ENCODE measurements at regions not wholly inside any gene's neighbourhood (a gene's known extent, or its start where the extent isn't known, plus 50 kb on each side); places are given as distances from the start of the nearest gene placed in this dataset.
"Not testable (repeated sequence)": the region's sequence is repeated elsewhere in the genome, so short reads cannot be mapped to it uniquely, and the experiment has no call there.

- H3K4me2 ChIP-seq (ENCODE audit: insufficient read depth, low read length, poor library complexity, severe bottlenecking): not testable (repeated sequence)
These were observed 272.2 kb downstream of the CD83 start for GRCh38 chr6:14389776-14390175.

DNA sequence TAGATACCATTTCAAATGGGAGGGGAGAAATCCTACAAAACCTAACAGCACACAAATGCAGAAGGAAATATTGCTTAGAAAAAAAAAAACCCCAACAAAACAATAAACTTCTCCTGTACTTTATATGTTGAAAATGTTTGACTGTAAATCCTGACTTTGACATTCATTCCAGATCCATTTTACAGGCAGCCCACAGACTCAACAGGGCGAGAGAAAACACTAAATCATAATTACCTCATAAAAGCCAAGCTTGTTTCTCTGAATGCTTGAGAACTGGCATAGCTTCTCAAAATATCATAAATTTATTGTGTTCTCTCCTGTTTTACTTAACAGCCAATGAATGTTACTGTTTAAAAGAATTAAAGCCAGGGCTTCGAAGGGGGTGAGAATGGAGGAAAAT, 273.2 kb downstream of the CD83 start:
- Histone ChIP-seq H2BK12ac (ENCODE audit: low read length) (no peak overlapping the region), H2BK5ac (ENCODE audit: low read length) (no peak overlapping the region), H3K9ac (ENCODE audit: low read depth, low read length, poor library complexity) (no peak overlapping the region), H3K36me3 (replicated peaks in 1 of 2; ENCODE audit: control insufficient read depth in 2 of 2, insufficient read depth in 2 of 2, low read length in 2 of 2) (no peaks in the 10 kb centered on the region), H3K4me2 (ENCODE audit: insufficient read depth, low read length, poor library complexity, severe bottlenecking) (no peak overlapping the region), H2AFZ (ENCODE audit: low read length) (no peak overlapping the region), H3K79me1 (ENCODE audit: low read depth, low read length) (no peaks in the 10 kb centered on the region), H3K27ac (replicated peaks; ENCODE audit: low read length) (no peak overlapping the region), H3K14ac (ENCODE audit: low read length) (no peak overlapping the region), H2AK5ac (ENCODE audit: low read depth, low read length) (no peak overlapping the region), H3K4me3 (ENCODE audit: low read length in 2 of 2) (no peak overlapping the region), H3K4ac (ENCODE audit: low read length) (no peak overlapping the region), H4K8ac (ENCODE audit: low read depth, low read length) (no peak overlapping the region), H3K23ac (ENCODE audit: low read depth, low read length, poor library complexity) (no peak overlapping the region), H2BK15ac (ENCODE audit: low read length) (no peak overlapping the region), H3K4me1 (ENCODE audit: control insufficient read depth in 2 of 2, insufficient read depth in 1 of 2, low read depth in 1 of 2, low read length in 2 of 2) (no peaks in the 10 kb centered on the region), H2BK120ac (ENCODE audit: low read depth, low read length) (no peak overlapping the region), H3K9me3 (replicated peaks in 1 of 2; ENCODE audit: control insufficient read depth in 2 of 2, insufficient read depth in 1 of 2, low read depth in 1 of 2, low read length in 2 of 2) (no peaks in the 10 kb centered on the region), H3K27me3 (ENCODE audit: control insufficient read depth in 3 of 3, insufficient read depth in 3 of 3, low read depth in 1 of 3, low read length in 3 of 3) (peaks cover 0 to 10% (median 0%) of the 10 kb centered on the region in 3 experiments), H4K91ac (ENCODE audit: low read depth, low read length, poor library complexity) (no peak overlapping the region), H3K18ac (ENCODE audit: low read length) (no peak overlapping the region)
- DNase-seq (ENCODE audit: low spot score): no peak
- no CpG with 5 or more reads among the region's 2 CpGs for WGBS, 2 donors (ENCODE audit: extremely low coverage in 2 of 2, insufficient read length in 2 of 2, insufficient replicate concordance in 1 of 2)

More at GRCh38 chr6:14389776-14390175, 272.2 kb downstream of the CD83 start:
- not testable (repeated sequence) for H3K36me3 ChIP-seq (replicated peaks in 1 of 2; ENCODE audit: control insufficient read depth in 2 of 2, insufficient read depth in 2 of 2, low read length in 2 of 2); H2BK12ac ChIP-seq (ENCODE audit: low read length); H3K18ac ChIP-seq (ENCODE audit: low read length); H3K9me3 ChIP-seq (replicated peaks in 1 of 2; ENCODE audit: control insufficient read depth in 2 of 2, insufficient read depth in 1 of 2, low read depth in 1 of 2, low read length in 2 of 2); H2AFZ ChIP-seq (ENCODE audit: low read length); H3K27me3 ChIP-seq (ENCODE audit: control insufficient read depth in 3 of 3, insufficient read depth in 3 of 3, low read depth in 1 of 3, low read length in 3 of 3); DNase-seq (ENCODE audit: low spot score); H3K4ac ChIP-seq (ENCODE audit: low read length); H4K8ac ChIP-seq (ENCODE audit: low read depth, low read length); H3K79me1 ChIP-seq (ENCODE audit: low read depth, low read length); H3K27ac ChIP-seq (replicated peaks; ENCODE audit: low read length); H2BK120ac ChIP-seq (ENCODE audit: low read depth, low read length); H3K4me1 ChIP-seq (ENCODE audit: control insufficient read depth in 2 of 2, insufficient read depth in 1 of 2, low read depth in 1 of 2, low read length in 2 of 2); H3K14ac ChIP-seq (ENCODE audit: low read length); H2BK5ac ChIP-seq (ENCODE audit: low read length); H2BK15ac ChIP-seq (ENCODE audit: low read length); H2AK5ac ChIP-seq (ENCODE audit: low read depth, low read length); H3K9ac ChIP-seq (ENCODE audit: low read depth, low read length, poor library complexity); H3K4me3 ChIP-seq (ENCODE audit: low read length in 2 of 2); H4K91ac ChIP-seq (ENCODE audit: low read depth, low read length, poor library complexity); H3K23ac ChIP-seq (ENCODE audit: low read depth, low read length, poor library complexity)
- no CpG with 5 or more reads among the region's 2 CpGs for WGBS, 2 donors (ENCODE audit: extremely low coverage in 2 of 2, insufficient read length in 2 of 2, insufficient replicate concordance in 1 of 2)

DNA sequence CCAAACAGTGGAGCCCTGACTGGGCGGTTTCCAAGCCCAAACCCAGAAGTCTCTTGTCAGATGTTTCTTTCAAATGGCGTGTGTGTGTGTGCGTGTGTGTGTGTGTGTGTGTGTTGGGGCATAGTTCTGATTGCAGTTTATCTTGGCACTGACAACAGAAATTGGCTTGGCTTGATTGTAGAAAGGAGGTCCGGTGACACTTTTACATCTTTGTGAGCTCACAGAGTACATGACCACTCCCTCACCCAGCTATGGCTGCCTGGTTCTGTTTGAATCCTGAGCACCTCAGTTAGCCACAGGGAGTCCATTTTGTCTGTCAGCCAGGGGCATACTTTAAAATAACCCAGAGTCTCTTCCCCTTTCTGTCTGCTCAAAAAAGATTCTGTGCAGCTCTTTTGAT, 276.3 kb downstream of the CD83 start:
- H3K9me3 ChIP-seq (replicated peaks in 1 of 2; ENCODE audit: control insufficient read depth in 2 of 2, insufficient read depth in 1 of 2, low read depth in 1 of 2, low read length in 2 of 2): no peaks in the 10 kb centered on the region
- no peak overlapping the region for H4K8ac ChIP-seq (ENCODE audit: low read depth, low read length)
- no peak overlapping the region for H4K91ac ChIP-seq (ENCODE audit: low read depth, low read length, poor library complexity)
- H3K4me1 ChIP-seq (ENCODE audit: control insufficient read depth in 2 of 2, insufficient read depth in 1 of 2, low read depth in 1 of 2, low read length in 2 of 2): peaks cover 0 to 2% of the 10 kb centered on the region in 2 donors
- no peak overlapping the region for H3K9ac ChIP-seq (ENCODE audit: low read depth, low read length, poor library complexity)
- no peak overlapping the region for H3K4me3 ChIP-seq (ENCODE audit: low read length in 2 of 2)
- H3K4ac ChIP-seq (ENCODE audit: low read length): no peak overlapping the region
- no peaks in the 10 kb centered on the region for H3K79me1 ChIP-seq (ENCODE audit: low read depth, low read length)
- H2BK15ac ChIP-seq (ENCODE audit: low read length): no peak overlapping the region
- no CpG with 5 or more reads among the region's 4 CpGs for WGBS, 2 donors (ENCODE audit: extremely low coverage in 2 of 2, insufficient read length in 2 of 2, insufficient replicate concordance in 1 of 2)
- no peak overlapping the region for H2BK5ac ChIP-seq (ENCODE audit: low read length)
- H2BK120ac ChIP-seq (ENCODE audit: low read depth, low read length): no peak overlapping the region
- H3K36me3 ChIP-seq (replicated peaks in 1 of 2; ENCODE audit: control insufficient read depth in 2 of 2, insufficient read depth in 2 of 2, low read length in 2 of 2): no peaks in the 10 kb centered on the region
- H3K14ac ChIP-seq (ENCODE audit: low read length): no peak overlapping the region
- H3K27me3 ChIP-seq (ENCODE audit: control insufficient read depth in 3 of 3, insufficient read depth in 3 of 3, low read depth in 1 of 3, low read length in 3 of 3): peaks cover 0 to 5% (median 0%) of the 10 kb centered on the region in 3 experiments
- H3K4me2 ChIP-seq (ENCODE audit: insufficient read depth, low read length, poor library complexity, severe bottlenecking): no peak overlapping the region
- no peak overlapping the region for H3K27ac ChIP-seq (replicated peaks; ENCODE audit: low read length)
- no peak for DNase-seq (ENCODE audit: low spot score)
- no peak overlapping the region for H2BK12ac ChIP-seq (ENCODE audit: low read length)
- H2AFZ ChIP-seq (ENCODE audit: low read length): no peak overlapping the region
- H3K23ac ChIP-seq (ENCODE audit: low read depth, low read length, poor library complexity): no peak overlapping the region
- no peak overlapping the region for H3K18ac ChIP-seq (ENCODE audit: low read length)
- no peak overlapping the region for H2AK5ac ChIP-seq (ENCODE audit: low read depth, low read length)

- no peak overlapping the region for H3K4me2 ChIP-seq (ENCODE audit: insufficient read depth, low read length, poor library complexity, severe bottlenecking)
- peaks cover 0 to 2% of the 10 kb centered on the region in 2 donors for H3K4me1 ChIP-seq (ENCODE audit: control insufficient read depth in 2 of 2, insufficient read depth in 1 of 2, low read depth in 1 of 2, low read length in 2 of 2)
- peaks cover 0 to 5% (median 0%) of the 10 kb centered on the region in 3 experiments for H3K27me3 ChIP-seq (ENCODE audit: control insufficient read depth in 3 of 3, insufficient read depth in 3 of 3, low read depth in 1 of 3, low read length in 3 of 3)
- H2BK120ac ChIP-seq (ENCODE audit: low read depth, low read length): no peak overlapping the region
- no peak for DNase-seq (ENCODE audit: low spot score)
- H2BK15ac ChIP-seq (ENCODE audit: low read length): no peak overlapping the region
- H2BK5ac ChIP-seq (ENCODE audit: low read length): no peak overlapping the region
- no peaks in the 10 kb centered on the region for H3K36me3 ChIP-seq (replicated peaks in 1 of 2; ENCODE audit: control insufficient read depth in 2 of 2, insufficient read depth in 2 of 2, low read length in 2 of 2)
- H3K9me3 ChIP-seq (replicated peaks in 1 of 2; ENCODE audit: control insufficient read depth in 2 of 2, insufficient read depth in 1 of 2, low read depth in 1 of 2, low read length in 2 of 2): peaks cover 0 to 2% of the 10 kb centered on the region in 2 donors
- no peak overlapping the region for H3K14ac ChIP-seq (ENCODE audit: low read length)
- no peak overlapping the region for H4K8ac ChIP-seq (ENCODE audit: low read depth, low read length)
- H3K4ac ChIP-seq (ENCODE audit: low read length): no peak overlapping the region
- H2AK5ac ChIP-seq (ENCODE audit: low read depth, low read length): no peak overlapping the region
- WGBS, 2 donors (ENCODE audit: extremely low coverage in 2 of 2, insufficient read length in 2 of 2, insufficient replicate concordance in 1 of 2): no CpG with 5 or more reads among the region's 4 CpGs
- no peaks in the 10 kb centered on the region for H3K79me1 ChIP-seq (ENCODE audit: low read depth, low read length)
- no peak overlapping the region for H2BK12ac ChIP-seq (ENCODE audit: low read length)
- H2AFZ ChIP-seq (ENCODE audit: low read length): no peak overlapping the region
- no peak overlapping the region for H3K18ac ChIP-seq (ENCODE audit: low read length)
- H4K91ac ChIP-seq (ENCODE audit: low read depth, low read length, poor library complexity): no peak overlapping the region
- H3K9ac ChIP-seq (ENCODE audit: low read depth, low read length, poor library complexity): no peak overlapping the region
- no peak overlapping the region for H3K4me3 ChIP-seq (ENCODE audit: low read length in 2 of 2)
- no peak overlapping the region for H3K27ac ChIP-seq (replicated peaks; ENCODE audit: low read length)
- no peak overlapping the region for H3K23ac ChIP-seq (ENCODE audit: low read depth, low read length, poor library complexity)
These were observed 278.8 kb downstream of the CD83 start for GRCh38 chr6:14396392-14396791.
